Psoas muscle (tissue), 7 donors: ENCODE measurements at regions not wholly inside any gene's neighbourhood (a gene's known extent, or its start where the extent isn't known, plus 50 kb on each side); places are given as distances from the start of the nearest gene placed in this dataset.

Experiments
- ATAC-seq, 4 donors: fragments of 200-7000 bp; cut with Tn5 transposase; one replicate each; pipeline ENCODE4 v1.9.1; 2020; ENCODE audit warnings: moderate library complexity in 3 of 4, mild to moderate bottlenecking in 2 of 4
- DNase-seq, 2 donors: peaks; one replicate each; pipeline ENCODE4 v3.0.0-alpha.2; 2020
- H3K27ac ChIP-seq: fragments of 200-600 bp; one replicate; pipeline ENCODE4 v1.8.0; 2022
- H3K27me3 ChIP-seq, 3 donors: fragments of 200-600 bp in 1 of 3; one replicate each; pipeline versions ENCODE4 v1.6.1 to v1.8.0; 2013 to 2022; ENCODE audit warnings: low read length in 2 of 3, mild to moderate bottlenecking in 2 of 3, moderate library complexity in 1 of 3; ENCODE audit not compliant: insufficient read depth in 3 of 3
- H3K36me3 ChIP-seq, 2 donors: fragments of 200-600 bp in 1 of 2; one replicate each; pipeline versions ENCODE4 v1.6.1 to v1.8.0; 2013 to 2022; ENCODE audit warnings: low read depth in 1 of 2, mild to moderate bottlenecking in 1 of 2, moderate library complexity in 1 of 2; ENCODE audit not compliant: insufficient read depth in 1 of 2
- H3K4me1 ChIP-seq: fragments of 200-600 bp; one replicate; pipeline ENCODE4 v1.8.0; 2022
- H3K4me3 ChIP-seq: fragments of 200-600 bp; one replicate; pipeline ENCODE4 v1.8.0; 2022; ENCODE audit warnings: mild to moderate bottlenecking
- H3K9me3 ChIP-seq: fragments of 200-600 bp; one replicate; pipeline ENCODE4 v1.8.0; 2022
- CTCF ChIP-seq: fragments of 200-600 bp; IDR thresholded peaks from one replicate; pipeline ENCODE4 v1.8.0; 2022; ENCODE audit warnings: antibody characterized with exemption
- WGBS, 3 donors: extraction: QIAGEN DNeasy Blood & Tissue Kit; methylation state at CpG; one replicate each; pipeline versions ENCODE4 v1.1.6 to v1.1.7; 2013; 5-methylcytosine and 5-hydroxymethylcytosine counted together
- intact Hi-C, 2 donors: fragments of 100-400 bp; cut with DNase I; formaldehyde crosslinking; loops; one replicate each; pipeline versions ENCODE4 v1.11.0 to v1.14.2; 2022
- donor health status: healthy with polysubstance abuse.
- donor health status: DM: no; HTN: no; CAD: no; lungs with moderate emphysema.
- donor health status: Bipolar disorder and iron deficiency.
- donor health status: healthy.
- donor health status: DM: yes; HTN: yes; CAD: no.
- donor health status: DM: no; HTN: no; CAD: no.
- donor health status: DM: yes; HTN: yes; CAD: no.

GRCh38 chr11:69409812-69410645 lies 71.4 kb upstream of the LINC01488 start:
- intact Hi-C loops: no loop called here
- Histone ChIP-seq H3K27me3 (peaks cover 0 to 3% (median 0%) of the 10 kb centered on the region in 3 donors), H3K4me3 (no peak overlapping the region), H3K9me3 (no peaks in the 10 kb centered on the region), H3K36me3 (no peaks in the 10 kb centered on the region), H3K4me1 (no peaks in the 10 kb centered on the region), H3K27ac (no peak overlapping the region)
- TF ChIP-seq CTCF: no peak
- no peak for ATAC-seq
- 70 to 72% (median 71%) methylated on average over 12 to 13 of the region's 13 CpGs for WGBS, 3 donors
- no peak for DNase-seq

GRCh38 chr11:69411257-69411924 lies 70.1 kb upstream of the LINC01488 start:
- no peak overlapping the region for H3K27ac ChIP-seq
- intact Hi-C loops: no loop called here
- H3K9me3 ChIP-seq: no peaks in the 10 kb centered on the region
- no peaks in the 10 kb centered on the region for H3K36me3 ChIP-seq
- ATAC-seq (no peak), DNase-seq (no peak)
- no peak overlapping the region for H3K4me3 ChIP-seq
- H3K4me1 ChIP-seq: no peaks in the 10 kb centered on the region
- WGBS, 3 donors: 70 to 78% (median 77%) methylated on average over 8 of the region's 8 CpGs
- H3K27me3 ChIP-seq: peaks cover 0 to 3% (median 0%) of the 10 kb centered on the region in 3 donors
- no peak for TF ChIP-seq CTCF

GRCh38 chr11:69413015-69413801 lies 68.3 kb upstream of the LINC01488 start:
- H3K27me3 ChIP-seq: peaks cover 0 to 3% (median 0%) of the 10 kb centered on the region in 3 donors
- no peak overlapping the region for H3K27ac ChIP-seq
- DNase-seq: no peak
- intact Hi-C loops: no loop called here
- H3K36me3 ChIP-seq: no peaks in the 10 kb centered on the region
- 79 to 91% (median 89%) methylated on average over 16 of the region's 16 CpGs for WGBS, 3 donors
- no peaks in the 10 kb centered on the region for H3K4me1 ChIP-seq
- ATAC-seq: no peak
- H3K4me3 ChIP-seq: no peak overlapping the region
- no peak for TF ChIP-seq CTCF
- no peaks in the 10 kb centered on the region for H3K9me3 ChIP-seq

- DNase-seq: no peak
- WGBS, 3 donors: 93 to 95% (median 93%) methylated on average over 4 of the region's 4 CpGs
- Histone ChIP-seq H3K9me3 (no peaks in the 10 kb centered on the region), H3K27ac (no peak overlapping the region), H3K36me3 (no peaks in the 10 kb centered on the region), H3K4me1 (no peaks in the 10 kb centered on the region), H3K27me3 (peaks cover 0 to 3% (median 0%) of the 10 kb centered on the region in 3 donors), H3K4me3 (no peak overlapping the region)
- intact Hi-C loops: no loop called here
- no peak for TF ChIP-seq CTCF
- no peak for ATAC-seq
Observed at GRCh38 chr11:69413993-69414392, 67.5 kb upstream of the LINC01488 start.
